NCI-H2227 (cell line): ENCODE measurements at regions not wholly inside any gene's neighbourhood (a gene's known extent, or its start where the extent isn't known, plus 50 kb on each side); places are given as distances from the start of the nearest gene placed in this dataset.
A peak's percentile ranks its signal among the peaks of the same experiment; 100 is the strongest.

ENCODE experiments used
- DNase-seq: peaks from one replicate; lab custom pipeline; 2025; ENCODE audit not compliant: unreplicated experiment; lab: John Stamatoyannopoulos, UW

GRCh38 chr12:105977652-105978051 lies 161.1 kb downstream of the NUAK1 start:
- DNase-seq = no peak

DNA sequence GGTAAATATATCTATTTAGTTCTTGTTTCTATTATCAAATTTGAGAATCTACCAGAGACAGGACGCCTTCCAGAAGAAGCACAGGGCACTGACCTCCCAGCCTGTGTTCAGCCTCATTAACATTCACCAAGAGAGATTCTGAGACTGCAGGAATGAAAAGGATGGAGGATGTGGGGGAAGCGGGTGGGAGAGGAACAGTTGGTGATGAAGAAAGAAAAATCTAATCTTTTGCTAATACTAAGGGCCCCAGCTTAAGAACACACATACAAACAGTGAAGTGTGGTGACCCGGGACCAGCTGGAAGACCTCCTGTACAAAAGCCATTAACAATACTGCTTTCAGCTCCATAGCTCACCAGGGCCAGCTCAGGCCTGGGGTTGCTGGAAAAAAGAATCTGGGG lies 160.5 kb downstream of the NUAK1 start:
- no peak for DNase-seq

DNA sequence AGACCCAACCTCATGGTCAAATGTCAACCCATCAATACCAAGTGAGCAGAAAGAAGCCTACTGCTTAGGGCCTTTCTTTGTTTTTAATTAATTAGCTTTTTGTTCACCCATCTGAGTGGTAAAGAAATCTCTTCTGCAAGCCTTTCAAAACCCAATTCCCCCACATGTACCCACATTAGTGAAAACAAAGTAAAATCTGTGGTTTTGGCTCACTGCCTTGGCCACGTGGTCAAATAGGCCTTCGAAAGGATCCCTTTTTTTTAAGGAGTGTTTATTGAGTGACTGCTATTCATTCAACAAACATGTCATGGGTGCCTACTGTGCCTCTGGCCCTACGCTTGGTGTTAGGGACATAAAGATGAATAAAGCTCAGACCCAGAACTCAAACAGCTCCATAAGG lies 160.1 kb downstream of the NUAK1 start:
- DNase-seq = no peak

DNA sequence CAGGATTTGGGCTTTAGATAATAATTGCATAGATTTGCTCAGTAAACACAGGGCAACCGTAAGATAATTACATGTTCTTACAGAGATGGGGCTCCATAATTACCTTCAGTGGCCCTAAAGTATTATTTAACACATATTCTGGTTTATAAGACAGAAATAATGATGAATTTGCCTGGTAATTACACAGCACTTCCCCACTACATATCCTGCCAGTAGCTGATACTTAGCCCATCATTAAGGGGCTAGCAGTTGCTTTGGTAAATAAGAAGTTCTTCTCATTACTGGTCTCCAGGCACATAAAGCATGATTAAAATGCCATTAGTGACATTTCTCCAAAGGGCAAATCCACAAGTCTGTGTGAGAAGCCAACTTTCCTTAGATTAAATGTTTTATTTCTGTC lies 158.7 kb downstream of the NUAK1 start:
- peak; percentile 83 for DNase-seq

DNA sequence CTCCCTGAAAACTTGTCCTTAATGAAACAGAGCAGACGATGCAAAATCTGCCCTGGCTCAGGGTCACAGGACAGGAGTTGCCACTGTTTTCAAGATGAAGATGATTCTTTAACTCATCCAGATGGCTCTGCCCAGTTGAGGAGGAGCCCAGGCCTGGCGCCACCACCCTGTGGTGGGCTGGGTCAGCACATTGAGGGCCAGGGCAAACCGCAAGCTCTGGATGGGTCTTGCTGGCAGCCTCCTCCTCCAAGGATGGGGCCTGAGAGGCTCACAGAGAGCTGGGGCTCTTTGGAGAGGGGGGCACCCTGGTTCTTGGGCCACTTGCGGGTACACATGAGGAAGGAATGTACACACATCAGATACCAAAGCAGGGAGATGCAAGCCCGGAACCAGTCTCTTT lies 158.2 kb downstream of the NUAK1 start:
- peak; percentile 56 for DNase-seq

DNA sequence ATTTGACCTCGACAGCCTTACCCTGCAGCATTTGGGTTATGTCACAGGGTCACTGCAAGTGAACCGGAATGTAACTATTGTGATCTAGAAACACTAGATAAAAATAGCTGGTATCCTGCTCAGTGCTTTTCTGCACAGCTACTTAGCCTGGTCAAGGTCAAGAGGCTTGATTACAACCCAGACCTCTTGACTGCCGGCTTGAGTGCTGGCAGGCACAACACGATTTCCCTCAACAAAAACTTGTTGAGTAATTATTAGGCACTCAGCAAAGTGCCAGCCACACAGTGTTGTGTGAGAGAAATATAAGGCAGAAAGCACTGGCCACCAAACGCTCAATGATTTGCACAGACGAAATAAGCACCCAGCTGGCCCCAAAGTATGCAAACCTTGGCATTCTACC lies 156.7 kb downstream of the NUAK1 start:
- peak; percentile 90 for DNase-seq

DNA sequence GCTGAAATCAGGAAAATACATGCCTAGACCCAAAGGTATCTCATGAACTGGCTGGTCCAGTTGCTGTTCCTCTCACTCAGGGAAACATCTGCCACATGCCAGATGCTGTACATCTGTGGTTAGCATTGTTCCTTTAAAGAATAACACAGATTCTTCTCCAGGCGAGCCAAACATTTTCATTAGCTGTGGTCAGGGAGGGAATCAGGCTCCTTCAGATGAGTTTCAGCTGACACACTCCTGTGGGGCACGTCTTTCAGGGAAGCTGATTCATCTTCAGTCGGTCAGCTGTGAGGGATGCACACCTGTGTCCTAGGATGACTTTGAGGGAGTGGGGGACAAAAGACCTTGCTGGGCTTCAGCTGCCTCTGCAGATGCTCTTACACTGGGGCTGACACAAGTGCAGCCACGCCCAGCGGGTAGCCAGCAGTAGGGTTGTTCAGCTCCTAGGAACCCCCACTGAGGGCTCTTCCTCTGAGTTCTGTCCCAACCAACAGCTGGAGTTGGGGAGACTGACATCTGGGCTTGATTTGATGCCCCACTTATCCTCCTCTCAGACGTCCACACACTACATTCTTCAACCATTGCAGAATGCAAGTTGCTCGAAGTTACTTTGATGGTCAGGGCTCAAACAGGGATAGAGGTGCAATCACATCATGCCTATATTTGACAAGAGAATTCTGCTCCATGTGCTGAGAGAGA lies 155.0 kb downstream of the NUAK1 start:
- no peak for DNase-seq

- DNase-seq = no peak
Measured at GRCh38 chr12:105985383-105985782, 153.4 kb downstream of the NUAK1 start.

- no peak for DNase-seq
Measured at GRCh38 chr12:105986779-105987684, 151.7 kb downstream of the NUAK1 start.

GRCh38 chr12:105987685-105988035 lies 151.1 kb downstream of the NUAK1 start:
- no peak for DNase-seq

GRCh38 chr12:105992849-105993740 lies 145.7 kb downstream of the NUAK1 start:
- no peak for DNase-seq

GRCh38 chr12:105993766-105994555 lies 144.8 kb downstream of the NUAK1 start:
- no peak for DNase-seq

DNA sequence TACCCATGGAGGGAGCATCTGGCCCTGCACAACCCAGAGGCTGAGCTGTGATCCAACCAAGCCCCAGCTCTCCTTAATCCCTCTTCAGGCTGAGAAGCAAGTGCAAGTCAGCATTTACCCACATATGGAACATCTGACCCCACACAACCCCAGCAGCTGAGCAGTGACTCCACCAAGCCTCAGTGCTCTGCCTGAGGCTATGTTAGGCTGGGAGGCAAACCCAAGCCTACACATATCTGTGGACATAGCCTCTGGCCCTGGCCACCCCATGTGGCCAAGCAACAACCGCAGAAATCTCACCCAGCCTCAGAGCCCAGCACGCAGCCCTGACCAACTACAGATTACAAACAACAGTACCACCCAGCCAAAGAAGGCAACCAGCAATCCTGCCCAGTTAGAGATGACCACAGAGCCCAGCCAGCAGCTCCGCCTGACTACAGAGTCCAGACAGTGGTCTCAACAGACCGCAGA lies 142.8 kb downstream of the NUAK1 start:
- DNase-seq = no peak

GRCh38 chr12:105998561-105998960 lies 140.2 kb downstream of the NUAK1 start:
- DNase-seq = no peak

- no peak for DNase-seq
Measured at GRCh38 chr12:106000382-106001104, 138.2 kb downstream of the NUAK1 start.

- no peak for DNase-seq
Measured at GRCh38 chr12:106001105-106001836, 137.5 kb downstream of the NUAK1 start.

GRCh38 chr12:106001837-106002218 lies 136.9 kb downstream of the NUAK1 start:
- no peak for DNase-seq

DNA sequence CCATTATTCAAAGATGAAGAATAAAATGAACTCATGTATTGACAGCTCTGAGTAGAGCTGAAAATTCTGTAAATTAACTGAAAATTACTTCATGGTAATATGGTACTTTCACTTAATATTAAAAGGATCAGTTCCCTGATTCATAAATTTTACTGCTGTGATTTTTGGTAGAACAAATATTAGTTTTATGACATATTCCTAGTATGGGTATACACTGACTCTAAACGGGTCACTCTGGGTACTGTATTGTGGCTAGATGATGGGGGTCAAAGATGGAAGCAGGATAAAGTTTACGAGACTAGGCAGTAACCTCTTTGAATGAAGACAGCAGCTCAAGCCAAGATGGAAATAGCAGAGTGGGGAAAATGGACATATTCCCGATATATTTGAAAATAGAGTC lies 135.5 kb downstream of the NUAK1 start:
- no peak for DNase-seq

- no peak for DNase-seq
Measured at GRCh38 chr12:106004289-106004688, 134.5 kb downstream of the NUAK1 start.
